GM21381 (cell line): ENCODE measurements at regions not wholly inside any gene's neighbourhood (a gene's known extent, or its start where the extent isn't known, plus 50 kb on each side); places are given as distances from the start of the nearest gene placed in this dataset.
"Not testable (repeated sequence)": the region's sequence is repeated elsewhere in the genome, so short reads cannot be mapped to it uniquely, and the experiment has no call there.

Source experiments
- ATAC-seq: cut with Tn5 transposase; IDR thresholded peaks from one replicate; pipeline ENCODE4 v1.9.1; 2021; ENCODE audit warnings: mild to moderate bottlenecking, moderate library complexity; ENCODE audit not compliant: unreplicated experiment

GRCh38 chr16:65315081-65315780 is 193.4 kb upstream of the CDH11 start:
- no peak for ATAC-seq

GRCh38 chr16:65314627-65315008 is 192.8 kb upstream of the CDH11 start:
- ATAC-seq = no peak

- ATAC-seq = no peak
These were observed 192.2 kb upstream of the CDH11 start for GRCh38 chr16:65313936-65314626.

- no peak for ATAC-seq
These were observed 190.9 kb upstream of the CDH11 start for GRCh38 chr16:65312795-65313194.

GRCh38 chr16:65312071-65312470 is 190.2 kb upstream of the CDH11 start:
- ATAC-seq = no peak

GRCh38 chr16:65310491-65310890 is 188.6 kb upstream of the CDH11 start:
- ATAC-seq = not testable (repeated sequence)

- no peak for ATAC-seq
These were observed 187.5 kb upstream of the CDH11 start for GRCh38 chr16:65309354-65309753.

- ATAC-seq = no peak
These were observed 186.6 kb upstream of the CDH11 start for GRCh38 chr16:65308506-65308905.

GRCh38 chr16:65307286-65307685 is 185.4 kb upstream of the CDH11 start:
- ATAC-seq = no peak

- ATAC-seq = no peak
These were observed 184.9 kb upstream of the CDH11 start for GRCh38 chr16:65306722-65307121.

GRCh38 chr16:65306300-65306699 is 184.4 kb upstream of the CDH11 start:
- ATAC-seq = no peak

- ATAC-seq = no peak
These were observed 183.6 kb upstream of the CDH11 start for GRCh38 chr16:65305266-65305959.

GRCh38 chr16:65301029-65301428 is 179.2 kb upstream of the CDH11 start:
- no peak for ATAC-seq

- no peak for ATAC-seq
These were observed 175.6 kb upstream of the CDH11 start for GRCh38 chr16:65297453-65297852.

GRCh38 chr16:65295527-65295926 is 173.7 kb upstream of the CDH11 start:
- ATAC-seq = no peak

GRCh38 chr16:65294708-65295107 is 172.8 kb upstream of the CDH11 start:
- ATAC-seq = no peak

GRCh38 chr16:65294165-65294564 is 172.3 kb upstream of the CDH11 start:
- ATAC-seq = no peak

- ATAC-seq = no peak
These were observed 167.2 kb upstream of the CDH11 start for GRCh38 chr16:65289022-65289421.

- no peak for ATAC-seq
These were observed 165.4 kb upstream of the CDH11 start for GRCh38 chr16:65287307-65287706.

GRCh38 chr16:65285128-65286048 is 163.5 kb upstream of the CDH11 start:
- ATAC-seq = no peak

- no peak for ATAC-seq
These were observed 162.8 kb upstream of the CDH11 start for GRCh38 chr16:65284626-65285025.
